ENCODE measurements at regions not wholly inside any gene's neighbourhood (a gene's known extent, or its start where the extent isn't known, plus 50 kb on each side); places are given as distances from the start of the nearest gene placed in this dataset.

GRCh38 chr4:141783770-141784169, 147.4 kb downstream of the IL15 start:
- no peak overlapping the region for H3K4me3 ChIP-seq (ENCODE audit: low read depth, low read length)
- DNase-seq (ENCODE audit: low read depth, low spot score): no peak
- no peak for TF ChIP-seq CTCF (IDR thresholded peaks at IDR 0.05; ENCODE audit: low read depth, low read length)
- in situ Hi-C loops (cut with HindIII; ENCODE audit: low sequenced_read_pairs): no loop called here

DNA sequence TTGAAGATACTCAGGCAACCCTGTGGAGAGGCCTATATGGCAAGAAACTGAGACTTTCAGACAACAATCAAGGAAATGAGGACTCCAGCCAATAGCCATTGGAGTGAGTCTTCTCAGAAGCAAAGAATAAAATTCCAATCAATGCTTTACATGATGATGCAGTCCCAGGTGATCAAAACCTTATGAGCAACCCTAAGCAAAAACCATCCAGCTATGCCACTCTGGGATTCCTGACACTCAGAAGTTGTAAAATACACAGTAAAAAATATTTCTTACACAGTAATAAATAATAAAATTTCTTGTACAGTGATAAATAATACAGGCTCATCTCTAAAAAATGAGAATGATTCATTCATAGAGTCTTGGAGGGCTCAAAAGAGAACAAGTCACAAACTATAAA, 150.6 kb downstream of the IL15 start:
- no peak for DNase-seq (ENCODE audit: low read depth, low spot score)
- in situ Hi-C loops (cut with HindIII; ENCODE audit: low sequenced_read_pairs): no loop called here
- no peak for TF ChIP-seq CTCF (IDR thresholded peaks at IDR 0.05; ENCODE audit: low read depth, low read length)
- H3K4me3 ChIP-seq (ENCODE audit: low read depth, low read length): no peak overlapping the region

- no peak overlapping the region for H3K4me3 ChIP-seq (ENCODE audit: low read depth, low read length)
- no peak for TF ChIP-seq CTCF (IDR thresholded peaks at IDR 0.05; ENCODE audit: low read depth, low read length)
- no peak for DNase-seq (ENCODE audit: low read depth, low spot score)
- in situ Hi-C loops (cut with HindIII; ENCODE audit: low sequenced_read_pairs): no loop called here
These were observed 152.0 kb downstream of the IL15 start for GRCh38 chr4:141788169-141788915.

GRCh38 chr4:141789716-141790115, 153.3 kb downstream of the IL15 start:
- no peak for TF ChIP-seq CTCF (IDR thresholded peaks at IDR 0.05; ENCODE audit: low read depth, low read length)
- no peak for DNase-seq (ENCODE audit: low read depth, low spot score)
- H3K4me3 ChIP-seq (ENCODE audit: low read depth, low read length): no peak overlapping the region
- in situ Hi-C loops (cut with HindIII; ENCODE audit: low sequenced_read_pairs): no loop called here

DNA sequence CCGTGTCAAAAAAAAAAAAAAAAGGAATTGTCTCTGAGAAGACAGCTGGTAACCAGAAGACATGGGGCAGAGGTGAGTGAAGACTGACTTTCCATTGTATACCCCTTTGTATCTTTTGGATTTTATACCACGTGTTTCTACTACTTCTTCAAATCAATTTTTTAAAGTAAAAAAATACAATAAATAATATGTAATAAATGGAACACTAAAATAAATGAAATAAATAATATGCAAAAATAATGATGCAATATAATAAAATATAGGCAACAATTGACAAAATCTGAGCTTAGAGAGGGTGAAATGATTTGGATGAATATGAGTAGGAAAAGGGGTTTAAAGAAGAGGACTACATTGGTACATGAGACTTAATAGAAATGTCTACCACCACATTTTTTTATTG, 155.8 kb downstream of the IL15 start:
- no peak overlapping the region for H3K4me3 ChIP-seq (ENCODE audit: low read depth, low read length)
- TF ChIP-seq CTCF (IDR thresholded peaks at IDR 0.05; ENCODE audit: low read depth, low read length): no peak
- in situ Hi-C loops (cut with HindIII; ENCODE audit: low sequenced_read_pairs): no loop called here
- DNase-seq (ENCODE audit: low read depth, low spot score): no peak

- TF ChIP-seq CTCF (IDR thresholded peaks at IDR 0.05; ENCODE audit: low read depth, low read length): no peak
- H3K4me3 ChIP-seq (ENCODE audit: low read depth, low read length): no peak overlapping the region
- DNase-seq (ENCODE audit: low read depth, low spot score): no peak
- in situ Hi-C loops (cut with HindIII; ENCODE audit: low sequenced_read_pairs): no loop called here
These were observed 161.6 kb downstream of the IL15 start for GRCh38 chr4:141797966-141798365.
